ENCODE measurements at regions not wholly inside any gene's neighbourhood (a gene's known extent, or its start where the extent isn't known, plus 50 kb on each side); places are given as distances from the start of the nearest gene placed in this dataset.

DNA sequence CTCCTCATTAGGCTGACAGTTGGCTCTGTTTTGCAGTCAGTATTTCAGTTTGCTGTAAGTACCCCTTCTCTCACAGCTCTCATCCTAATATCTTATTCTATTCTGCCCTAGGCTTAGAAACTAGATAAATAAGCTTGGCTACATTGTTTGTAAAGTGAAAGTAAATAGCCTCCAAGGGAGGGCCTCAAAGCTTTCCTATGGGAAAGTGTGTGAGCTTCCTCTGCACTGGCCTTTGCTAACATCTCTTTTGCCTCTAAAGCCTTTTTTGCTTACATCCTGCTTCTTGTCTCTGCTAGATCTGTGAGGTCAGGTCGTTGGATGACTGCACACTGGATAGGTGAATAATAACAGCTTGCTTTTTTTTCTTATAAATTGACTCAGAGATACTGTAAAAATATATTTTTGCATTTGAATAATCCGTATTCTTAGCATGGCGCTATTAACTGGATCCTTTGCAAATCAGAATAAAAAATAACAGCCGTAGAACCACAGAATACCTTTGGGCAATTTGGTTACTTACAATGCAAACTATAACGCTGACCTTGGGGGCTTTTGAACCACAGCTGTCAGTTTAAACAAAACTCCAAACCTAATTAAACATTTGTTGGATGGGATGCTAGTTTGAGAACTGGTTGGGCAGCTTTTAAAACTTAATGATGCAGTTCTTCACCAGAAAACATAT is 55.1 kb downstream of the TTC6 start:
- H3K9me2 ChIP-seq (ENCODE audit: insufficient read depth, low read length): no peaks in the 10 kb centered on the region
- H3K36me3 ChIP-seq (ENCODE audit: insufficient read depth, low read length): no peaks in the 10 kb centered on the region
- no peaks in the 10 kb centered on the region for H3K79me2 ChIP-seq (ENCODE audit: insufficient read depth, low read depth, low read length)
- no TSS peak for BruUV-seq (replicated peaks)
- H4K20me1 ChIP-seq (ENCODE audit: insufficient read depth, low read length): no peaks in the 10 kb centered on the region
- H3K4me1 ChIP-seq (ENCODE audit: insufficient read depth, low read length, poor library complexity, severe bottlenecking): no peaks in the 10 kb centered on the region
- TF ChIP-seq, protein P1, sequence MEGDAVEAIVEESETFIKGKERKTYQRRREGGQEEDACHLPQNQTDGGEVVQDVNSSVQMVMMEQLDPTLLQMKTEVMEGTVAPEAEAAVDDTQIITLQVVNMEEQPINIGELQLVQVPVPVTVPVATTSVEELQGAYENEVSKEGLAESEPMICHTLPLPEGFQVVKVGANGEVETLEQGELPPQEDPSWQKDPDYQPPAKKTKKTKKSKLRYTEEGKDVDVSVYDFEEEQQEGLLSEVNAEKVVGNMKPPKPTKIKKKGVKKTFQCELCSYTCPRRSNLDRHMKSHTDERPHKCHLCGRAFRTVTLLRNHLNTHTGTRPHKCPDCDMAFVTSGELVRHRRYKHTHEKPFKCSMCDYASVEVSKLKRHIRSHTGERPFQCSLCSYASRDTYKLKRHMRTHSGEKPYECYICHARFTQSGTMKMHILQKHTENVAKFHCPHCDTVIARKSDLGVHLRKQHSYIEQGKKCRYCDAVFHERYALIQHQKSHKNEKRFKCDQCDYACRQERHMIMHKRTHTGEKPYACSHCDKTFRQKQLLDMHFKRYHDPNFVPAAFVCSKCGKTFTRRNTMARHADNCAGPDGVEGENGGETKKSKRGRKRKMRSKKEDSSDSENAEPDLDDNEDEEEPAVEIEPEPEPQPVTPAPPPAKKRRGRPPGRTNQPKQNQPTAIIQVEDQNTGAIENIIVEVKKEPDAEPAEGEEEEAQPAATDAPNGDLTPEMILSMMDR (conservative IDR thresholded peaks at IDR 0.05; ENCODE audit: low read length): no peak
- TF ChIP-seq EZH2phosphoT487 (IDR thresholded peaks at IDR 0.05; ENCODE audit: borderline replicate concordance, low read depth, low read length): no peak
- H3K27ac ChIP-seq (ENCODE audit: low read depth, low read length, poor library complexity, severe bottlenecking): no peak overlapping the region
- no peak overlapping the region for H3K4me3 ChIP-seq (ENCODE audit: low read depth, low read length, poor library complexity, severe bottlenecking)
- ChIA-PET POLR2A (interaction anchor here (0.6 kb wide), 1 partner anchor 44 kb away, joined by 4 read pairs; no protein-coding TSS in a partner anchor), CTCF (ENCODE audit: unreplicated experiment) (no interaction called here)
- DNase-seq (ENCODE audit: low spot score): no peak
- H2AFZ ChIP-seq (ENCODE audit: low read length): no peak overlapping the region
- intact Hi-C loops (cut with micrococcal nuclease; ENCODE audit: unreplicated experiment): no loop called here
- H3K9me3 ChIP-seq (ENCODE audit: low read length): no peaks in the 10 kb centered on the region
- no peak overlapping the region for H3K4me2 ChIP-seq (ENCODE audit: low read length)

DNA sequence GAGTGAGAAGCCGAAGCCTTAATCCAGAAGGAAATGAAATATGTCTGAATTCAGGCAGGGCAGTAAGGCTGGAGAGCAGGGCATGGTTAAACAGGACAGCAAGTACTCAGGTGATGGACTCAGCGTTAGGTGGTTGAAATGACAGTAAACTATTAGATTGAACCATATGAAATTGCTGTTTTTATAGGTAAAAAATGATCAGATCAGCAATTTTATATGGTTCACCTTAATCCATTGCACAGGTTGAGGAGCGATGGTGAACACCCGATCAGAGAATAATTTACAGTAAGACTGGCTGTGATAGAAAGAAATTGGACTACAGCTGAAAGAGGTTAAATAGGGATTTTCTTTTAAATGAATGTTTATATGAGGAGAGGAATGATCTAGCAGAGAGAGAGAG is 56.6 kb downstream of the TTC6 start:
- no TSS peak for BruUV-seq (replicated peaks)
- Histone ChIP-seq H4K20me1 (ENCODE audit: insufficient read depth, low read length) (no peaks in the 10 kb centered on the region), H3K4me3 (ENCODE audit: low read depth, low read length, poor library complexity, severe bottlenecking) (no peak overlapping the region), H3K27ac (ENCODE audit: low read depth, low read length, poor library complexity, severe bottlenecking) (no peak overlapping the region), H3K4me2 (ENCODE audit: low read length) (no peak overlapping the region), H3K36me3 (ENCODE audit: insufficient read depth, low read length) (no peaks in the 10 kb centered on the region), H3K9me3 (ENCODE audit: low read length) (no peaks in the 10 kb centered on the region), H3K4me1 (ENCODE audit: insufficient read depth, low read length, poor library complexity, severe bottlenecking) (no peaks in the 10 kb centered on the region), H3K79me2 (ENCODE audit: insufficient read depth, low read depth, low read length) (no peaks in the 10 kb centered on the region), H3K9me2 (ENCODE audit: insufficient read depth, low read length) (no peaks in the 10 kb centered on the region), H2AFZ (ENCODE audit: low read length) (no peak overlapping the region)
- POLR2A ChIA-PET: interaction anchor here (0.6 kb wide), 1 partner anchor 318 kb away, joined by 3 read pairs; no protein-coding TSS in a partner anchor
- CTCF ChIA-PET (ENCODE audit: unreplicated experiment): no interaction called here
- no peak for DNase-seq (ENCODE audit: low spot score)
- no peak for TF ChIP-seq EZH2phosphoT487 (IDR thresholded peaks at IDR 0.05; ENCODE audit: borderline replicate concordance, low read depth, low read length)
- TF ChIP-seq, protein P1 (conservative IDR thresholded peaks at IDR 0.05; ENCODE audit: low read length): no peak
- intact Hi-C loops (cut with micrococcal nuclease; ENCODE audit: unreplicated experiment): no loop called here

DNA sequence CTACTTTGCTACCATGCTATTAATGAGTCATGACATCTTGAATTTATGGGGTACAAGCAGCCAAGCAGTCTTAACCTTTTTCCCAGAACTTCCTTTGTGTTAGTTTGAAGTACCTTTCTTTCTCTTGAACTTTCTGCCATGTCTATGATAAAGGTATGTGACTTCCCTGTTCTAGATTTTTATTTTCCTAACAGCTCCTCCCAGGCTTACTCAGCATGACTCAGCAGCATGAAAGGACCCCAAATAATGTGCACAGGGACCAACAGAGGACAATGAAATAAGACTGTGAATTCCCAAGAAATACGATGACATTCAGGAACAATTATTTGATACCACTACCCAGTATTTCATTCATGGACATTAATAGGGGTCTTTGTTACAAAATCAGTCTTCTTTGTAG is 60.0 kb downstream of the TTC6 start:
- Histone ChIP-seq H3K4me2 (ENCODE audit: low read length) (no peak overlapping the region), H3K36me3 (ENCODE audit: insufficient read depth, low read length) (no peaks in the 10 kb centered on the region), H4K20me1 (ENCODE audit: insufficient read depth, low read length) (no peaks in the 10 kb centered on the region), H3K4me3 (ENCODE audit: low read depth, low read length, poor library complexity, severe bottlenecking) (no peak overlapping the region), H3K9me2 (ENCODE audit: insufficient read depth, low read length) (no peaks in the 10 kb centered on the region), H3K27ac (ENCODE audit: low read depth, low read length, poor library complexity, severe bottlenecking) (no peak overlapping the region), H3K79me2 (ENCODE audit: insufficient read depth, low read depth, low read length) (no peaks in the 10 kb centered on the region), H3K9me3 (ENCODE audit: low read length) (no peaks in the 10 kb centered on the region), H3K4me1 (ENCODE audit: insufficient read depth, low read length, poor library complexity, severe bottlenecking) (no peaks in the 10 kb centered on the region), H2AFZ (ENCODE audit: low read length) (no peak overlapping the region)
- intact Hi-C loops (cut with micrococcal nuclease; ENCODE audit: unreplicated experiment): no loop called here
- no peak for TF ChIP-seq EZH2phosphoT487 (IDR thresholded peaks at IDR 0.05; ENCODE audit: borderline replicate concordance, low read depth, low read length)
- TF ChIP-seq, protein P1 (conservative IDR thresholded peaks at IDR 0.05; ENCODE audit: low read length): no peak
- ChIA-PET POLR2A (interaction anchor here (0.6 kb wide), 1 partner anchor 533 kb away, joined by 3 read pairs; no protein-coding TSS in a partner anchor), CTCF (ENCODE audit: unreplicated experiment) (no interaction called here)
- no peak for DNase-seq (ENCODE audit: low spot score)
- BruUV-seq (replicated peaks): no TSS peak
